GM18870 (cell line): ENCODE measurements at regions not wholly inside any gene's neighbourhood (a gene's known extent, or its start where the extent isn't known, plus 50 kb on each side); places are given as distances from the start of the nearest gene placed in this dataset.
"Not testable (repeated sequence)": the region's sequence is repeated elsewhere in the genome, so short reads cannot be mapped to it uniquely, and the experiment has no call there.

Experiments used
- ATAC-seq: cut with Tn5 transposase; IDR thresholded peaks from one replicate; pipeline ENCODE4 v1.9.1; 2021; ENCODE audit warnings: moderate library complexity; ENCODE audit not compliant: unreplicated experiment

DNA sequence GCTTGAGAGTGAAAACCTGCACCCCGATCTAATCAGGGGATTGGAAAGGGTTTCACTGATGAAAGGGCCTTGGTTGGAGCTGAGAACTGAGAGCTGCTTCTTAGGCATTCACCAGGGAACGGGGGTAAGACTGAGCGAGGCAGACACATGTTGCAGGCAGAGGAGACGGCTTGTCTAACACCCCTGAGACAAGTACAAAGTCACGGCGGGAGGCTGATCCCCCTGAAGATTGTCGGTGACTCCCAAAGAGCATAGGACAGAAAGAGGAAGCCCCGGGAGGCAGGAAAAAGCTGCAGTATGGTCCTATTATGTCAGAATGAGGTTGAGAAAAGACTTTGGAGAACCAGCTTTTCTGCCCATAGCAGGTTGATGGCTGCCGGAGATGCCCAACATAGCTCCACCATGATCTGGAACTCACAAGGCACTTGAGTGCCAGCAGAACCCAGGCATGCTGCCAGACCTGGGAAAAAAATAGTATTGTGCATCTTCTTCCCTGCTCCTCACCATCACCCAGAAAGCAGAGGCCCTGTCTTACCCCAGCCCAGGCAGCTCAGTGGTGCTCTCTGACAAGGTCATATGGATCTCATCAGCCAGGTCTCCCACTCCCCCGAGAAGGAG is 463.9 kb upstream of the PROX1 start:
- no peak for ATAC-seq

DNA sequence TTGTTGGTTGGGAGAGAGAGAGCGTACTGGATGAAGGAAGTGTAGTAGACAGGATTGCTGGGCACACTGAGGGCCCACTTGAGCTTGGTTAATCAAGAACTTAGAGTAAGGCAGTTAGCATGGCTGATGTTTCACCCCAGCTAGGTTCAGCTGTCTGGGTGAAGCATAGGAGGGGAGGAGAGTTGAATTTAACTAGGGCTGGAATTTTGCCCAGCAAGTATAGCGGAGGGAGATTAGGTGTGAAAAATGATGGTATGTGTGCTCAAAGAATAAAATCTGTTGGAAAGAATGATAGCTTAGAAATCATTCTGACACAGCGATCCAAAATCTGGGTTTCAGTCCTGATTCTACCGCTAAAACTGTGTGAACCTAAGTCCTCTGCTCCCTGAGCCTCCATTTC is 461.5 kb upstream of the PROX1 start:
- no peak for ATAC-seq

DNA sequence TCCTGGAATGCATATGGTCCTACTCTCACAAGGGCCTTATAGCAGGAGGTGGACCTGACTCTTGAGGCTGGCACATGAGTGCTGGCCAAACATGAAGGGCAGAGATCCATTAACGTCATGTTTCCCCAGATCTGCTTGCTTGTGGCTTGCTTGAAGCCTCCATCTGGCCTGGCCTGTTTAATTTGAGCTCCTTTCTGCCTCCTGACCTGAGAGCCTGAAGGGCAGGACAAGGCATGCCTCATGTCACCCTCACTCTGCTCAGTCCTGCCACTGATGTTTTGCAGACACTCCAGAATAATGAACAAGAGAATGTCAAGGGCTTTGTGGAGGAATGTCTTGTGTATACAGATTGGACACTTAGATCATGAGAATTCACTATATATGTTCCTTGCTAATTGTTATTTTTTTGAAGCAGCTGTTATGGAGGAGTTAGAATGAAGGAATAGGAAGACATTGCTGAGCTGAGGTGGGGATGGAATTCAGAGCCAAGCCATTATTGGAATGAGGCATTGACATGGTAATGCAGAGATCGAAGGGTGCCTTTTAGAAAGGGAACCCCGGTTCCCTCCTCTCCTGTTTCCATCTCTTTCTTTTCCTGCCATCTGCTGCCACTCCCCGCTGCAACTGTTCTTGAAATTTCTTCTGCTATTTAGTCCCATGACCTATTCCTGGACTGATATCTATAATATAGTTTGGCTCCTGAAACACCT is 457.0 kb upstream of the PROX1 start:
- no peak for ATAC-seq

DNA sequence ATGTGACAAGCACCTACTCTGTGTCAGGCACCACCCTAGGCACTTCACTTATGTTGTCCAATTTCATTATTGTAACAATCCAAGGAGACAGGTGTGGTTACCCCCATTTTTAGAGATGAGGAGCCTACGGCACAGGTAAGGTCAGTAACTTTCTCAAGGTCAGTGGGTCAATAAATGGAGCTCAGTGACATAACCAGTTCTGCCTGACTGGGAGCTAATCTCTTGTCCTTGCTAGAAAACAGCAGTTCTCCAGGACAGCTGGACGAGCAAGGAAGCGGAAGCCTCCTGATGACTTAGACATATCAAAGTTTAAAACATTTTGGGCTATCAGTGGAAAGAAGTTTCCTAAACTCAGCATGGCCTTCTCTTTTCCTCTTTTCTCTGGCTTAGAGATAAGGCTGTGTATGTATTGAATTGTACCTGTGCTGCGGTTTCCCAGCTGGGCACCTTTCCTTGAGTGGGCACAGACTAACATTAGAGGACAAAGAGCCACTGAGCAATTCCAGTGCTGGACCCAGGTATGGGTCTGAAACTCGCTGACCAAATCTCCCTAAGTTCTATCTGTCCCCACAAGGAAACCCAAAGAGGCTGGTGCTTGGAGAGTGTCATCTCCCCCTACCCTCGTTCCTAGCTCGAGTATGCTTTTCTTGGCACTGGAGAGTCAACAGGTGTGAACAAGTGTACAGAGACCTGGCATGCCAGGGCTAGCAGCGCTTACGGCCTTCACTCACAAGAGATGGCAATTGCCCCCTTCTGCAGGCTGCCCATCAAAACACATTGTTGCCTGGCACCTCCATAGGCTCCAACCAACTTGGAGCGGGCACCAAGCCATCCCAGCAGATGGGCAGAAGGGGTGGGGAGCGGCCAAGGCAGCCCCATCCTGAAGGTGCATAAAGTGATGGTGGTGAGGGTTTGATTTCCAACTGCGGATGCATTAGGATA is 456.1 kb upstream of the PROX1 start:
- no peak for ATAC-seq

DNA sequence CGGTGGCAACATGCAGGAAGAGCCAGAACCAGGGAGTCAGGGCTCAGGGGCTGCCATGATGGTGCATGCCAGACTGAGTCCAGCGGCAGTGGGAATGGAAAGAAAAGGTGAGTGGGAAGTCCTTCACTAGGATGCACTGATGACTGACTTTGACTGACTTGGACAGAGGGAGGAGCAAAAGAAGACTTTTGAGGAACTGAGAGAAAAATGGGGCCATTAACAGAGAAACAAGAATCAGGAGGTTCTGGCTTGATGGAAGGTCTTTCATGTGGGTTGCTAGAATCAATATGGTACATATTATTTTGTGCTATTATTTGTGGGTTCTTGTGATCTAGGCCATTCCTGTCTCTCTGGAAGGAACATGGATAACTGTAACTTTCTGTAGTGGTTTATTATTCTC is 454.6 kb upstream of the PROX1 start:
- peak; percentile 50 for ATAC-seq

DNA sequence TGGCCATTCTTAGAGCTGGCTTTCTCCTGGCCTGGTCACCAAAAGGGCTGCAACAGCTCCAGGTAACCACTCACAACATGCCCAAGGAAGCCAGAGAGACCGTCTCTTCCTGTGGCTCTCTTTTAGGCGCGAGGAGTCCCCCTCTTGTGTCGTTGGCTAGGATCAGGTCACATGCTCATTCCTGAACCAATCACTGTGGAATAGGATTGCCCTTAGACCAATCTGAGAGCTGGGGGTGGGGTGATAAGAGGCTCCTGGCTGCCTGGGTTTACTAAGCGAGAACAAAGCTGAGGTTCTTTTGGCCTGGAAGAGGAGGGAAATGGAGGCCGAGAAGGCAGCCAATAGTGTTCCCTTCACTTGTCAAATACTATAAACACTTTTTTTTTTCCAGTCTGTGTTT is 452.1 kb upstream of the PROX1 start:
- ATAC-seq: no peak

DNA sequence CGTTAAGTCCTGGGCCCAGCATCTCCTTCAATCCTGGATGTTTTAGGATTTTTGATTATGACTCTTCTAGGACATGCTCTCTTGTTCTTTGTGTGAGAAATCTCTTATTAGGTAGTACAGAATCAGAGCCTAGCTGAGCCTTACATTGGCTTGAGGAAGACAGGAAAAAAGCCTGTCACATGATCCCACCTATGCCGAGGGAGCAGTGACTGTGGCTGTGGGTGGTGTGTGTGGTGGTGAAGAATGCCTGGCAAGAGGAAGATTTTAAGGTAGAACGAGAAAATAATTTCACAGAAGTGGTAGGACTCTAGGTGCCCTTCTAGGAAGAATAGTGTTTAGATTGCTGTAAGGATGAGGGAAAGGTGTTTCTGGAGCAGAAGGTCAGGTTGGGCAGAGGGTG is 449.5 kb upstream of the PROX1 start:
- no peak for ATAC-seq

DNA sequence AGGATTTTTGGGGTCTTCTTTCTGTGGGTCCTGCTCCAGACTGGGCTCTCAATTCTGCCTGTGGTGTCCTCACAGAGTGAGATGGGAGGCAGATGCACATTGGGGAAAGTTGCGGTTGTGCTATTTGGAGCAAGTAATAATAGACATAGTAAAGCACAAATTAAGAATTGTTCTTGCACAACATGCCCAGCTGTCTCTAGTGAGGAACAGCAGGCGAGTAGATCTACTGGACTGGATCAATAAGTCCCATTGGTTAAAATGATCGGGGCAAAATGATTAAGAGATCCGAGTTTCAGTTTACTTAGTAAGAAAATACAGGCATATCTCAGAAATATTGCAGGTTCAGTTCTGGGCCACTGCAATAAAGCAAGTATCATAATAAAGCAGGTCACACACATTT is 448.3 kb upstream of the PROX1 start:
- ATAC-seq: no peak

DNA sequence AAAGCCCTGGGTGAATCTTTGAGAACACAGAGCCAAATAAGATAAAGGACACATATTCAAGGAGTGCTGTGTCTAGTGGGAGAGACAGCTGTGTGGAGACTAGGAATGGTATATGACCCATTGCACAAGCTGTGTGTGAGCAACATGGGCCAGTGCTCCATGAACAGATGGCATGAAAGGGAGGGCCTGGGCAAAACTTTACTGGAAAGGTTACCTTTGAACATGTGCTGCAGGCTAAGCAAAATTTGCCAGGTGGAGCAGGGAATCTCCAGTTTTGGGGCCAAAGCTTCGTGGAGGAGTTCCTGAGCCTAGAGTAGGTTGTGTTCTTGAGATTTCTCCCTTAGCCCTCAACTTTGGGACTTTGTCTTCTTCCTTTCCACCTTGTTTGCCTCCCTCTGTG is 446.1 kb upstream of the PROX1 start:
- no peak for ATAC-seq

DNA sequence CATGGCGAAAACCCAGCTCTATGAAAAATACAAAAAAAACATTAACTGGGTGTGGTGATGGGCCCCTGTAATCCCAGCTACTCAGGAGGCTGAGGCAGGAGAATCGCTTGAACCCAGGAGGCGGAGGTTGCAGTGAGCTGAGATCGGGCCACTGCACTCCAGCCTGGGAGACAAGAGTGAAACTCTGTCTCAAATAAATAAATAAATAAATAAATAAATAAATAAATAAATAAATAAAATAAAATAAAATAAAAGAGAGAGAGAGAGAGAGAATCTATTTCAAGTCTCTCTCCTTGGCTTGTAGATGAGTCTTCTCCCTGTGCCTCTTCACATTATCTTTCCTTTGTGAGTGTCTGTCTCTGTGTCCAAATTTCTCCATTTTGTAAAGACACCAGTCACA is 442.6 kb upstream of the PROX1 start:
- not testable (repeated sequence) for ATAC-seq

DNA sequence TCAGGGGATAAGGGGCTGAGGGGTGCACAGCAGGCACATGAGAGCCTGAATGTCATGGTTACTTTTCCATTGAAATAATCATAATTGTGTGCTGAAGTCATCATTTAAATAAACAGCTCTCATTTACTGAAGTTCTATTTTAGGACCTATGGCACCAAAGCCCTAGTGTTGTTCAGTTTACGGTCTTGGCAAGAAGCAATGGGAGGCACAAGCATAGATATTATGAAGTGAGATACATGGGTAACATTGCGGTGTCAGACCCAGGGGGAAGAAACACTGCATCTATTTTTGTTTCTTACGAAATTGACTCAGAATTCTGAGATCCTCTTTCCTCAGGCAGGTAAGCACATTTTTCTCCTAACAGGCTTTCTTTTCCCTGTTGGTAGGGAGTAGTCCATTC is 437.8 kb upstream of the PROX1 start:
- ATAC-seq: no peak

DNA sequence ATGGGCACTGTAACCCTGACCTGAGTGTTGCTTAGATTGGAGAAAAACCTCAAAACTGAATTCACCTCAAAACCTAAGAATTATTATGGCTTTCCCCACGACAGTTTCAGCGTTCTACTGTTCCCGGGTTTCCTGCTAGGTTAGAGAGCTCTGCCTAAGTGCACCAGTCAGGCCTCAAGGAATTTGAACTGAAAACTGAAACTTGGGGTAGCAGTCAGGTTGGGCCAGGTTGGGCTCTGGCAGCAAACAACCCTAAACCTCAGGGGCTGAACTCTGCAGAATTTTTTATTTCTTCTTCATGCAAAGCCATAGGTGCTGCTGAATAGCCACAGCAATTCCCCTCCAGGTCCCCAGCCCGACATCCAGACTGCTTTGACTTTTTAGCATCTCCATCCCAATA is 437.0 kb upstream of the PROX1 start:
- no peak for ATAC-seq

DNA sequence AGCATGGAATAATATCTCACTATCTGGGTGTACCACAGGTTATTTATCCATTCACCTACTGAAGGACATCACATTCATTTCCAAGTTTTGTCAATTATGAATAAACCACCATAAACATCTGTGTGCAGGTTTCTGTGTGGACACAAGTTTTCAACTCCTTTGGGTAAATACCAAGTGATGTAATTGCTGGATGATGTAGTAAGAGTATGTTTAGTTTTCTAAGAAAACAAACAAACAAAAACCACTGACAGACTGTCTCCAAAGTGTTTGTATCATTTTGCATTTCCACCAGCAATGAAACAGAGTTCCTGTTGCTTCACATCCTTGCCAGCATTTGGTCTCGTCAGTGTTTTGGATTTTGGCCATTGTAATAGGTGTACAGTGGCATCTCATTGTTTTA is 435.7 kb upstream of the PROX1 start:
- ATAC-seq: no peak

DNA sequence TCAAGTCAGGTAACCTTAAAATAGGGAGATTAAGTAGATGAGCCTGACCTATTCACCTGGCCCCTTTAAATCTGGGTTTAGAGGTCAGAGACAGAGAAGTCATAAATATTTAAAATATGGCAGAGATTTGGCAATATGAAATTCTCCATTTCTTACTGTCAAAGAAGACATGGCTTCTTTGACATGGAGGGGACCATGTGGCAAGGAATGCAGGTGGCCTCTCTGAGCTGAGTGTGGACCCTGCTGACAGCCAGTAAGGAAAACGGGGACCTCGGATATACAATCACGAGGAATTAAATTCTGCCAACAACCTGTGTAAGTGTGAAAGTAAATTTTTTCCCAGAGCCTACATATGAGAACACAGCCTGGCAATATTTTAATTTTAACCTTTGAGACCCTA is 427.5 kb upstream of the PROX1 start:
- no peak for ATAC-seq

DNA sequence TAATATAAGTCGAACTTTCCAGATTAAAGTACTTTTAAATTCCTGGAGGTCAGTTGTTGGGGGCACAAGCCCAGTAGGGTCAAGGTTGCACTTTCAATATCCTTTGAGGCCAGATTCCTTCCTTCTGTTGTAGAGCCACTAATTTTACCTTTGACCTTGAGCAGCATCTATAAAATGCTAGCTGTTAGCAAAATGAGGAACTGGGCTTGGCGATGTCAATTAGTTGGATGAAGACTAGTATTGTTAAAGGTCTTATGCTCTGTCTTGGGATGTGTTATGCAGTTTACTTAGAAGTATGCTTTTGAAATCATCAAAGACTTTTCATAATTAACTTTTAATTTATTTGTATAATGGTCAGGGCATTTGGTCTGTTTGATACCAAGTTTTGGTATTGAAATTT is 425.9 kb upstream of the PROX1 start:
- ATAC-seq: no peak

DNA sequence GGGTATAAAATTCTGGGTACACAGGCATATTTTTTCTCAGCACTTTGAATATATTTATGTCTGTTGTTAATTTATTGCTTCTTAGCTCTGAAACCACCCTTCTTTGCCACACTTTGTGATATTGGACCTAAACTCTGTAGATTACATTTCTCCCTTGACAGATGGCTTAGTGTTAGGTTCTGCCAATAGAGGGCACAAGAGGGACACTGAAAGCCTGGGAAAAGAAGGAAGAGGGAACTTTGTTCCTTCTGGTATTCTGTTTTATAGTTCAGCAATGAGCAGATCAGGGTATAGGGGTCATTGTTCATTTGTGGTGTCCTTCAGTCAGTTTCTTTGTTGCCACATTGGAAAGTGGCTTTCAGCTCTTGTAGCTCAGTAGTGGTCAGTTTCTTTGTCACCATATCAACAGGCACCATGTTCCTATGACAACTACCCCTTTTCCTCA is 423.5 kb upstream of the PROX1 start:
- no peak for ATAC-seq

DNA sequence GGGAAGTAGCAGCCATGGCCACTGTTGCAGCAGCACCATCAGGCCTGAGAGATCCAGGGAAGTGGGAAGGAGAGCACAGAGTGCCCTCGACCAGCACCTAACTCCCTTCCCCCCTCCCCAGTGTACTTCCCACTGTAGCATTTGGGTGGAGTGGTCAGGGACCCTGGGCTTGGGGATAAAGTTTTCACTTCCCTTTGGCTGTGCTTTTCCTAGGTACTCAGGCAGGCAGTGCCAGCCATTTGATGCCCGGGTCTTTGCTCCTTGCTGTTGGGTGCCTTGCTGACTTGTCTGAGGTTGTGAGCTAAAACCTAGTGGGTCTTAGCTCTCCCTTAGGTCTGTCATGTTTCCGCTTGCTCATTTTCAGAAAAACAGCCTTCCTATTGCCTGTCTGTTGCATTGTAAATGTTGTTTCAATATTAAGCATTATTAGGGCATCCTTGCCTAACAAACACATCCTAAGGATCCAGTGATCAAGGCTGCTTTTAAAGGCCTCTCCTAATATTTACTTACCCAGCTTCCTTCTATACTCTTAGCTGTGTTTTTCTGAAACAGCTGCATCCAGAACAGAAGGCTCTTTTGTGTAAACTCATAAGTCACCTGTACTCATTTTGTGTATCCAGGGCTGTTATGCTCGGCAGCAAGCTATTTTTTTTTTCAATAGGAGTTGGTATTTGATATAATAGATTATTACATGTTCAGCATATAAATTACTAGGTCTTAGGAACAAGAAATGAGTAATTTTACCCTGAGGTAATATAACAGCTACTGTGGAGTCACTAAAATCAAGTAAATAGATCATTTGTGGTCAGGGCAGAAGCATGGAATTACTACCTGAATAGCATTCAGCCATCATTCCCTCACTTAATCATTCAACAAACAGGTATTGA is 418.6 kb upstream of the PROX1 start:
- no peak for ATAC-seq

DNA sequence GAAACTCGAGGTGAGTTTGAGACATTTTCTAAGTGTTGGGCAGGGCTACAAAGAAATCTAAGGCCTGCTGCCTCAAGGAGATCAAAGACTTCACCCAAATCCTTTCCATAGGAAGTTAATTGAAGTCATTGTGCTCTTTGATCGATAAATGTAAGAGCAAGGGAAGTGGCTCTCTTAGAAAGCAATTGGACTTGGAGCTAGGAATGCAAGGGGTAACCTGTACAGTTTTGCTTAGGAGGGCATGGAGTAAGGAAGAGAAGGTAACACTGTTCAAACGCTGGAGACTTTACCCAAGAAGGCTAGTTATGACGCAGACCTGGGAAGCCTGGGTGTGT is 418.0 kb upstream of the PROX1 start:
- no peak for ATAC-seq

DNA sequence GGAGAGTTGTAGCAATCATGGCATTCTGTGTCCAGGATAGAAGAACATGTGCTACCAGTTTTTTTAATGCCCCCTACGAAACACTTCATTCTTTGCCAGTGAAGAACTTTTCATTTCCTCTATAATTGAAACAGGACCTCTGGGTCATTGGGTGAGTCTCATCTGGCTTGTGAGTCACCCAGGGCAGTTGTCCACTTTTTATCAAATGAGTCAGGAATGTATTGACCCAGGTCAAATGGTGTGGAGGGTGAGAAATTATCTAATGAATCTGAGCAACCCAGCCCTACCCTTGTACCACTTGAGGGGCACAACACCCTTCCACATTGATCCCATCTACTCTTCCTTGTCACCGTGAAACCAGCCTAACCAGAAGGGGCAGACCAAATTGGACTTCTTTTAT is 417.3 kb upstream of the PROX1 start:
- no peak for ATAC-seq

DNA sequence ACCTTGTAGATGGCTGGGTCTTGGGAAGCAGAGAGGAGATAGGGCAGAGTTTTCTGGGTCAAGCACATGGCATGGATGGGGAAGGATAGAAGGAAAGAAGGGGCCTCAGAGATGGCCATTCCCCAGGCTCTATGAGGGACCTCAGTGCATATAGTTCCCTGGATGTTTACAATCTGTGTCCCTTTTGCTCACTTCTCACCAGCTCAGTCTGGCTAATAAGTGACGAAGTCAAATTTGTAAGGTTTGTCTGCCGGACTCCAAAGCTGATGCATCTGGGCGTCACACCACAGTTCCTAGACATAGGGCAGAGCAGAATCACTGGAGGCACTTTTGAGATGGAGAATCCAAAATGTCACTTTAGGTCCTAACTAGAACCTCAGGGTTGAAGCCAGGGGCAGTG is 416.4 kb upstream of the PROX1 start:
- no peak for ATAC-seq

DNA sequence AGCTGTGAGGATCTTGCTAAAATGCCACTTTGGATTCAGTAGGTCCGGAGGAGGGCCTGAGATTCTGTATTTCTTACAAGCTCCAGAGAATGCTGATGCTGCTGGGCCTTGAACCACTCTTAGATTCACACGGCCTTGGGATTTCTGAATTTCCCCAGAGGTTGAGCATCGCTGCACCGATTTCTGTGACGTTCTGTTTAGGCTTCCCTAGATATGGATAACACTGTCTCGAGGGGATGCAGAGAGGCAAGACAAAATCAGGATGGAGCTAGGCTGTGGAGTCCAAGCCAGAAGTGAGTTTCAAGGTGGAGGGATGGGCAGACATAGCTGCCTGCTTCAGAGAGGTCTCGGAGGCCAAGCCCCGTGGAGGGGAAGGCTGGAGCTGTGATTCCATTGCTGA is 415.9 kb upstream of the PROX1 start:
- no peak for ATAC-seq
